ENCODE measurements at regions not wholly inside any gene's neighbourhood (a gene's known extent, or its start where the extent isn't known, plus 50 kb on each side); places are given as distances from the start of the nearest gene placed in this dataset.

DNA sequence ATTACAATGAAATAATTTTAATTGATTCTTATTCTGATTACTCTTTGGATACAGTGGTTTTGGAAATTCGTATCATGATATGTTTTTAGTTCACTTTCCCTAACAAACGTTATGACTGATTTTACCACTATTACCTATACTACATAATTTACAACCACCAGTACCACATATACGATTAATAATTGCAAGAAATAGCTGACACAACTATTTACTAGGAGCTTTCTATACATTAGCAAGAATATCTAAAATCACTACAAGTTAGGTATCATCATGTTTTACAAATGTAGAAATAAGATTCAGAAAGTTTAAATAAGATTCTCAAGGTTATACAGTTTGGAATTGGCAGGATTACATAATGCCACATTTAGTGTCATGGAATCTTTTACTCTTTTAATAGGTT is 1401.1 kb upstream of the RAG2 start:
- Histone ChIP-seq H3K4me2 (ENCODE audit: low read length) (no peak overlapping the region), H4K20me1 (ENCODE audit: insufficient read depth, low read length) (no peaks in the 10 kb centered on the region), H2AFZ (ENCODE audit: low read length) (no peak overlapping the region), H3K4me1 (ENCODE audit: insufficient read depth, low read length, poor library complexity, severe bottlenecking) (no peaks in the 10 kb centered on the region), H3K27ac (ENCODE audit: low read depth, low read length, poor library complexity, severe bottlenecking) (no peak overlapping the region), H3K79me2 (ENCODE audit: insufficient read depth, low read depth, low read length) (no peaks in the 10 kb centered on the region), H3K4me3 (ENCODE audit: low read depth, low read length, poor library complexity, severe bottlenecking) (no peak overlapping the region), H3K9me2 (ENCODE audit: insufficient read depth, low read length) (no peaks in the 10 kb centered on the region), H3K9me3 (ENCODE audit: low read length) (0 out of 2 replicates have a peak, but pooled peaks cover 4% of the 10 kb centered on the region), H3K36me3 (ENCODE audit: insufficient read depth, low read length) (no peaks in the 10 kb centered on the region)
- CTCF ChIA-PET (ENCODE audit: unreplicated experiment) = no interaction called here
- no TSS peak for BruUV-seq (replicated peaks)
- no peak for DNase-seq (ENCODE audit: low spot score)
- intact Hi-C loops (cut with micrococcal nuclease; ENCODE audit: unreplicated experiment) = no loop called here
- TF ChIP-seq EZH2phosphoT487 (IDR thresholded peaks at IDR 0.05; ENCODE audit: borderline replicate concordance, low read depth, low read length) = no peak
- TF ChIP-seq, protein P1, sequence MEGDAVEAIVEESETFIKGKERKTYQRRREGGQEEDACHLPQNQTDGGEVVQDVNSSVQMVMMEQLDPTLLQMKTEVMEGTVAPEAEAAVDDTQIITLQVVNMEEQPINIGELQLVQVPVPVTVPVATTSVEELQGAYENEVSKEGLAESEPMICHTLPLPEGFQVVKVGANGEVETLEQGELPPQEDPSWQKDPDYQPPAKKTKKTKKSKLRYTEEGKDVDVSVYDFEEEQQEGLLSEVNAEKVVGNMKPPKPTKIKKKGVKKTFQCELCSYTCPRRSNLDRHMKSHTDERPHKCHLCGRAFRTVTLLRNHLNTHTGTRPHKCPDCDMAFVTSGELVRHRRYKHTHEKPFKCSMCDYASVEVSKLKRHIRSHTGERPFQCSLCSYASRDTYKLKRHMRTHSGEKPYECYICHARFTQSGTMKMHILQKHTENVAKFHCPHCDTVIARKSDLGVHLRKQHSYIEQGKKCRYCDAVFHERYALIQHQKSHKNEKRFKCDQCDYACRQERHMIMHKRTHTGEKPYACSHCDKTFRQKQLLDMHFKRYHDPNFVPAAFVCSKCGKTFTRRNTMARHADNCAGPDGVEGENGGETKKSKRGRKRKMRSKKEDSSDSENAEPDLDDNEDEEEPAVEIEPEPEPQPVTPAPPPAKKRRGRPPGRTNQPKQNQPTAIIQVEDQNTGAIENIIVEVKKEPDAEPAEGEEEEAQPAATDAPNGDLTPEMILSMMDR (conservative IDR thresholded peaks at IDR 0.05; ENCODE audit: low read length) = no peak
- POLR2A ChIA-PET = no interaction called here

DNA sequence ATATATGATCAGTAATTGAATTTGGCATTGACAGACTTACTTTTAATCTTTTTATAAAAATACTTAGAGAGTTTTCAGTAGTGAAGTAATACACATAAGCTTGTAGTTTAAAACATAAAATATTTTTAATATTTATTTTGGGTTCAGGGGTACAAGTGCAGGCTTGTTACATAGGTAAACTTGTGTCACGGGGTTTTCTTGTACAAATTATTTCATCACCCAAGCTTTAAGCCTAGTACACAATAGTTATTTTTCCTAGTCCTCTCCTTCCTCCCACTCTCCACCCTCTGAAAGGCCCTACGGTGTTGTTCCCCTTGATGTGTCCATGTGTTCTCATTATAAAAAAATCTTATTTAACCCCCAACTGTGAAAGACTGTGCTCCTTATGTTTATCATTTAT is 1397.8 kb upstream of the RAG2 start:
- no peaks in the 10 kb centered on the region for H3K36me3 ChIP-seq (ENCODE audit: insufficient read depth, low read length)
- 0 out of 2 replicates have a peak, but pooled peaks cover under 1% of the 10 kb centered on the region for H3K9me3 ChIP-seq (ENCODE audit: low read length)
- no peak overlapping the region for H3K4me3 ChIP-seq (ENCODE audit: low read depth, low read length, poor library complexity, severe bottlenecking)
- no peak overlapping the region for H2AFZ ChIP-seq (ENCODE audit: low read length)
- intact Hi-C loops (cut with micrococcal nuclease; ENCODE audit: unreplicated experiment) = no loop called here
- H3K27ac ChIP-seq (ENCODE audit: low read depth, low read length, poor library complexity, severe bottlenecking) = no peak overlapping the region
- DNase-seq (ENCODE audit: low spot score) = no peak
- TF ChIP-seq EZH2phosphoT487 (IDR thresholded peaks at IDR 0.05; ENCODE audit: borderline replicate concordance, low read depth, low read length) = no peak
- TF ChIP-seq, protein P1 (conservative IDR thresholded peaks at IDR 0.05; ENCODE audit: low read length) = no peak
- BruUV-seq (replicated peaks) = no TSS peak
- no peaks in the 10 kb centered on the region for H3K4me1 ChIP-seq (ENCODE audit: insufficient read depth, low read length, poor library complexity, severe bottlenecking)
- ChIA-PET POLR2A (no interaction called here), CTCF (ENCODE audit: unreplicated experiment) (no interaction called here)
- H4K20me1 ChIP-seq (ENCODE audit: insufficient read depth, low read length) = no peaks in the 10 kb centered on the region
- H3K9me2 ChIP-seq (ENCODE audit: insufficient read depth, low read length) = no peaks in the 10 kb centered on the region
- no peaks in the 10 kb centered on the region for H3K79me2 ChIP-seq (ENCODE audit: insufficient read depth, low read depth, low read length)
- no peak overlapping the region for H3K4me2 ChIP-seq (ENCODE audit: low read length)

DNA sequence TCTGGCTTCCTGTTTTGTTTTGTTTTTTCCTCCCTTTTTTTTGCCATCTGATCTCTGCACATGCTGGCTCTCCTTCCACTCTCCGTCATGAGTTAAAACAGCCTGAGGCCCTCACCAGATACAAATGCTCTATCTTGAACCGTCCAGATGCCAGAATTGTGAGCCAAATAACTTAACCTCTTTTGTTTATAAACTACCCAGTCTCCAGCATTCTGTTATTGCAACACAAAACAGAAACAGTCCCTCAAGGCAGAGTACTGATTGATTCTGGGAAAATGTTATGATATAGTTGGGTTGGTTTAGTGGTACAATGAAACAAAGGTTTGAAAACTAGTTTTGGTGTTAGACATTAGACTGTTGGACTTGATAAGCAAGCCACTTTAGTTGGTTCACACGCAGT is 1390.0 kb upstream of the RAG2 start:
- ChIA-PET POLR2A (no interaction called here), CTCF (ENCODE audit: unreplicated experiment) (no interaction called here)
- Histone ChIP-seq H3K4me1 (ENCODE audit: insufficient read depth, low read length, poor library complexity, severe bottlenecking) (no peaks in the 10 kb centered on the region), H2AFZ (ENCODE audit: low read length) (no peak overlapping the region), H3K36me3 (ENCODE audit: insufficient read depth, low read length) (no peaks in the 10 kb centered on the region), H3K4me2 (ENCODE audit: low read length) (no peak overlapping the region), H4K20me1 (ENCODE audit: insufficient read depth, low read length) (no peaks in the 10 kb centered on the region), H3K9me3 (ENCODE audit: low read length) (no peaks in the 10 kb centered on the region), H3K27ac (ENCODE audit: low read depth, low read length, poor library complexity, severe bottlenecking) (no peak overlapping the region), H3K79me2 (ENCODE audit: insufficient read depth, low read depth, low read length) (no peaks in the 10 kb centered on the region), H3K9me2 (ENCODE audit: insufficient read depth, low read length) (no peaks in the 10 kb centered on the region), H3K4me3 (ENCODE audit: low read depth, low read length, poor library complexity, severe bottlenecking) (no peak overlapping the region)
- no TSS peak for BruUV-seq (replicated peaks)
- intact Hi-C loops (cut with micrococcal nuclease; ENCODE audit: unreplicated experiment) = no loop called here
- no peak for TF ChIP-seq EZH2phosphoT487 (IDR thresholded peaks at IDR 0.05; ENCODE audit: borderline replicate concordance, low read depth, low read length)
- TF ChIP-seq, protein P1 (conservative IDR thresholded peaks at IDR 0.05; ENCODE audit: low read length) = no peak
- no peak for DNase-seq (ENCODE audit: low spot score)

Measured in OCI-LY7 (cell line).